ENCODE measurements at regions not wholly inside any gene's neighbourhood (a gene's known extent, or its start where the extent isn't known, plus 50 kb on each side); places are given as distances from the start of the nearest gene placed in this dataset.
"Not testable (repeated sequence)": the region's sequence is repeated elsewhere in the genome, so short reads cannot be mapped to it uniquely, and the experiment has no call there.

DNA sequence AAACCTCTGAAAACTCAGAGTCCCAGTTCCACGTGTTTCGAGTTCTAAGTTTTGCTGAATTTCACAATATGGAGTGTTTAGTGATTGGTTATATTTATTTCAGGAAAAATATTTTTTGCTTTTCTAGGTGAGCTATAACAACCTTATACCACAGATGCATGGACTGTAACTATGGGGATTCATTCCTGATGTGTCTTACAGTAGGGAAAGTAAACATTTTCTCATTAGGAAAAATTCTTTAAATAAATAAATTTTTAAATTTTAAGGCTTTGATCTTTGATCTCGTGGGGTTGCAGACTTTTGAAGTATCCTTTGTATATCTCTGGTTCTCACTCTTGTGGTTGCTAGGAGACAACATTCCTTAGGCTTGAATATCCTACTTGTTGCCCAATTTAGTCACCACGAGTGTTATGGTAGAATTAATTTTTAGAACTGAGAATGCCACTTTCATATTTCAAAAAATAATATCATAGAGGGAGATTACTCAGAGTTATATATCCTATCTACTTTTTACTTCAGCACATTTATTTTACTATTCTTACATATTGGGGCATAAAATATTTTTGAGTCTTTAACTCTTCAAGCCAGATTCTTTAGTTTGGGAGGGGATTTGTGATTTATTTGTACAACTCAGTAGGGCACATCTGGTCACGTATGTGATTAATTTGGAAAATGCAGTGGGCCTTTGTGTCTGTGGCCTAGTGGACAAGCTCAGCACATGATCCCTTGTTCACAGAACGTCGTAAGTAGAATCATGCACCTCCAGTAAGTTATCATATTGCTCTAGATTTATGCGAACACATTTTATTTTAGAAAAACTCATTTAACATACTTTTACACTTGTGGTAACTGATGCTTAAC is 224.0 kb downstream of the TTC6 start:
- DNase-seq, result no peak
- in situ Hi-C loops (cut with MboI; ENCODE audit: low pct_unique_long_range_greater_than_20kb, low sequenced_read_pairs), result no loop called here

GRCh38 chr14:37820810-37821209 is 225.4 kb downstream of the TTC6 start:
- DNase-seq; in situ Hi-C loops (cut with MboI; ENCODE audit: low pct_unique_long_range_greater_than_20kb, low sequenced_read_pairs): not testable (repeated sequence)

DNA sequence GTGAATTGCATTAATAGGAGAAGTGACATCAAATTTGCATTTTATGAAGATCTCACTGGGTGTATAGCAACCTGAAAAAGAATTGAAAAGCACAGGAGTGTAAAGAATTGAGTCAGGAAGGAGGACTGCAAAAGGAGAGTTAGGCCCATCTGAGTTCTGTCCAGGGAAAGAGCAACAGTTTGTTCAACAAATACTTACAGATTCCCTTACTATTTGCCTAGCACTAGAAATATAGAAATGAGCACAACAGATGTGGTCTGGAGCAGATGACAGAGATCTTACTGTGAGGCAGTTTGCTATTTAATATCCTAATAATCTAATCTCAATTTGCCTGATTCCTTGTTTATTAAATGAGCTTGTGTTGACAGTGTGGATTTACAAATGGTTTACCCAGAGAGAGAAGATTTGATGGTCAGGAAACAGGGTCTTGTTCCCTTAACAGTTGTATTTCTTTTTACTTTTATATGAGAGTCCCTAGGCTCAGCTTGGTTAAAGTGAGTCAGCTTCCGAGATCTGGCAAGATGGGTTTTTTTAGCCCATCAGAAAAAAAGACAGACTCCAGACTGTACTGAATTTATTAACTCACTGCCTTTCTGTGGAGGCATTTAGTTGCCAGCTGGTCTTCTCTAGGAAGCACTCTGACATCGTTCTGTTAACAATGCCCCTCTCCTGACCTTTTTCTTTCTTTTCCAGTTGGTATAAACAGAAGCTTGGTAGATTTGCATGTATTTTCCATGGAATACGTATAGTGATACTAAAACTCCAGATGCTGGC is 229.7 kb downstream of the TTC6 start:
- no peak for DNase-seq
- in situ Hi-C loops (cut with MboI; ENCODE audit: low pct_unique_long_range_greater_than_20kb, low sequenced_read_pairs), result no loop called here

DNA sequence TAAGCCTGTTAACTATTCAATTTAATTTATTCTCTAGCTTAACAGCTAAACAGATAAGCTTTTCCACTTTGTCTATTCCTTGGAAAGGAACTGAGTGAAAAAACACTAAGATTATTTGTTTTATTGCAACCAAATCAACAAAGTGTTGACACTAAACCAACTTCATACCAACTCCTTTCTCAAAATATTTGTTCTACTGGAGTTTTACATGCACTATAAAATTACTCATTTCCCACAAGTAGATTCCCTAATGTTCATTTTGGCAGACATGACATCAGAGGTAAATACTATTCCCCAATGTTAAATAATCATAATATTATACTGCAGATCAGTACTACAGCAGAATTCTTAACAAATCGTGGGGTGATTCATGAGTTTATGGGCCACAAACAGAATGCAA is 231.4 kb downstream of the TTC6 start:
- in situ Hi-C loops (cut with MboI; ENCODE audit: low pct_unique_long_range_greater_than_20kb, low sequenced_read_pairs), result no loop called here

DNA sequence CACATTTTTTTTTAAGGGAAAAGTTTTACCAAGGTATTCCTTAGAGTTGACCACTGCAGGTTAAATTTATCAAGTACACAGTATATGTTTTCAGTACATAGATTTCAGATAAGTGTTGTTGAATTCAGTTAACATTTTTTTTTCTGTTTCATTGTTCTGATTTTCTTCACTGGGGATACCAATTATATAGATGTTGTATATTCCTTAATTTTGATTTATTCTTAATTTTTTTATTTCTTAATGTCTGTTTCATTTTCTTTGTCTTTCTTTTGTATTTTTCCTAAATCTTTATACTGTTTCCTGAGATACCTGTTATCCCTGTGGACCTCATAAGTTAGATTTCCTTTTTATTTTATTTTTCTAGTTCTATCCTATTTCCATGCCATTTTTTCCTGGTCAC is 234.8 kb downstream of the TTC6 start:
- in situ Hi-C loops (cut with MboI; ENCODE audit: low pct_unique_long_range_greater_than_20kb, low sequenced_read_pairs), result no loop called here
- no peak for DNase-seq

More for the DNA sequence above, 231.4 kb downstream of the TTC6 start:
- no peak for DNase-seq

- in situ Hi-C loops (cut with MboI; ENCODE audit: low pct_unique_long_range_greater_than_20kb, low sequenced_read_pairs), result no loop called here
- no peak for DNase-seq
These were observed 238.8 kb downstream of the TTC6 start for GRCh38 chr14:37834275-37834674.

GRCh38 chr14:37838778-37839177 is 243.3 kb downstream of the TTC6 start:
- in situ Hi-C loops (cut with MboI; ENCODE audit: low pct_unique_long_range_greater_than_20kb, low sequenced_read_pairs); DNase-seq: not testable (repeated sequence)

- DNase-seq; in situ Hi-C loops (cut with MboI; ENCODE audit: low pct_unique_long_range_greater_than_20kb, low sequenced_read_pairs): not testable (repeated sequence)
These were observed 245.6 kb downstream of the TTC6 start for GRCh38 chr14:37841039-37841438.

DNA sequence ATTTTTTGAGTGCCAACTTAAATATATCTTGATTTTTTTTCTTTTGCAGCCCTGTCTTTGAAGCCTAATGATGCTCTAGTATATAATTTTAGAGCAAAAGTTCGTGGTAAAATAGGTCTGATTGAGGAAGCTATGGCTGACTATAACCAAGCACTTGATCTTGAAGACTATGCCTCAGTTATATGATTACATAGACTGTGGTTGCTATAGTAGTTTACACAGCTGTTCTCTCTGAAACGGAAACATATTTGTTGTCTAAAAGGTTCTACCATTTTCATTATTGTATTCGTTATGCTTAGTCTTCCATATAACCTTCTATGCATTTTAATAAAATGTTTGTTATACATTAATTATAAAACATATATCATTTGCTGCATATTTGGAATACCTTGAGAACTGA is 246.7 kb downstream of the TTC6 start:
- in situ Hi-C loops (cut with MboI; ENCODE audit: low pct_unique_long_range_greater_than_20kb, low sequenced_read_pairs), result no loop called here
- no peak for DNase-seq

DNA sequence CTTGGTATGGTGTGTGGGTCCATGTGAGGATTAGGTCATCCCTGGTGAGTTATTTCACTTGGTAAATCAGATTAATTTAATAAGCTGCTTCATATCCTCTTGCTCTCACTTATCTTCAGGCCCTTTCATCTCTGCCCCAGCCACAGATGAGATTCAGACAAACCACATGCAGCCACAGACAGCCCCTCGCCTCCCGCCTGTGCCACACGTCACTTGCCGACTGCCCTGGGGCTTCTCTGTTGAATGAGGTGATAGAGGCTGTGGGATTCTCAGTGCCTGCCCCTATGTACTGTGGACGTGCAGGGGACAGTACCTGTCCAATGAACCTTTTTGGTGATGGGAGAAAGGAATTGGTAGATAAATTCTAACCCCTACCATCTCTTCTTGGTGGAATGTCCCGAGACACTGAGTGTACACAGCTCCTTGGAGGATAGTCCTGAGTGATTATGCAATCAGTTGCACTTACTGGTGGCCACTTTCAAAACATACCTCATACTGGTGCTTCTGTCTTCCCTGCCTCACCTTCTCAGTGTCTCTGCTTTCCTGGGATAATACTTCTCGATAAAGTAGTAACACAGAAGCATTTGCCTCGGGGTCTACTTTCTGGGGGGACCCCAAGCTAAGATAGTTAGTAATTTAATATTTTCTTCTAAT is 248.7 kb downstream of the TTC6 start:
- DNase-seq, result no peak
- in situ Hi-C loops (cut with MboI; ENCODE audit: low pct_unique_long_range_greater_than_20kb, low sequenced_read_pairs), result no loop called here

- no peak for DNase-seq
- in situ Hi-C loops (cut with MboI; ENCODE audit: low pct_unique_long_range_greater_than_20kb, low sequenced_read_pairs), result no loop called here
These were observed 249.2 kb downstream of the TTC6 start for GRCh38 chr14:37844614-37845013.

GRCh38 chr14:37848985-37849621 is 253.7 kb downstream of the TTC6 start:
- DNase-seq, result no peak
- in situ Hi-C loops (cut with MboI; ENCODE audit: low pct_unique_long_range_greater_than_20kb, low sequenced_read_pairs), result no loop called here

DNA sequence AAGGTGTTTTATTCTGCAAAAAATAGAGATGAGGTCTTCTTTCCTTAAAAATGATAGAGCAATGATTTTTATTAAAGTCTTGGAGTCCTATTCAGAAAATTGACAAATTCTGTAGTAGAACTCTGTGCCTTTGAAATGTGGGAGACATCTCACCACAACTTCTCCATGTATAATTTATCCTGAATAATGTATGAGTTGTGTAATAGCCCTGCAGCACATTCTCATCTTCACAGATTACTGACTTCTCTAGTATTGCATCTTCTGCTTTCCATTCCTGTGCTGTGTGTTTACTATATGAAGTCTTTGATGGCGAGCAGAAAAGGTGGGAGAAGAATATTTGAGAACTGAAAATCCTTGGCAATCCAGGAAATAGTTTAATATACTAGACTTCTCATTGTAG is 255.6 kb downstream of the TTC6 start:
- in situ Hi-C loops (cut with MboI; ENCODE audit: low pct_unique_long_range_greater_than_20kb, low sequenced_read_pairs), result no loop called here
- DNase-seq, result no peak

- in situ Hi-C loops (cut with MboI; ENCODE audit: low pct_unique_long_range_greater_than_20kb, low sequenced_read_pairs), result no loop called here
- no peak for DNase-seq
These were observed 260.4 kb downstream of the TTC6 start for GRCh38 chr14:37855871-37856270.

DNA sequence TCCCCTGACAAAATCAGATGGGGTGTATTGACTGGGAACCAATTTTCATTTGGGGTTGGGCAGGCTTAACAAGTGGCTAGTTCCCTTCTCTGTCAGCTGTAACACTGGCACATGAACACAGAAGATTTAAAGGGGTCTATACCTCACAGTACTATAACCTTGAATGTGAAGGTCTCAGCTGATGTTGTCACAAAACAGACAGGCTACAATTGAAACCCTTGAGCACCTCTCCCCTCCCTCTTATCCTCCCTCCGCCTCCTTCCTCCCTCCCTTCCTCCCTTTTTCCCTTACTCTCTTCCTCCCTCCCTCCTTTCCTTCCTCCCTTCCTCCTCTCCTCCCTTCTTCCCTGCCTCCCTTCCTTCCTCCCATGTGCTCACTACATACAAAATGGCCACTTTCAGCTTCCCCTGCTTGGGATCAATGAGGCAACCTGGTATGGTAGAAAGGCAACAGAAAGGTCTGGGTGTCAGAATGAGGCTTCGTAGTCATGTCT is 262.4 kb downstream of the TTC6 start:
- in situ Hi-C loops (cut with MboI; ENCODE audit: low pct_unique_long_range_greater_than_20kb, low sequenced_read_pairs), result no loop called here
- no peak for DNase-seq

- in situ Hi-C loops (cut with MboI; ENCODE audit: low pct_unique_long_range_greater_than_20kb, low sequenced_read_pairs), result no loop called here
- no peak for DNase-seq
These were observed 263.3 kb downstream of the TTC6 start for GRCh38 chr14:37858733-37859132.

- in situ Hi-C loops (cut with MboI; ENCODE audit: low pct_unique_long_range_greater_than_20kb, low sequenced_read_pairs), result no loop called here
- DNase-seq, result no peak
These were observed 263.7 kb downstream of the TTC6 start for GRCh38 chr14:37859177-37859576.

DNA sequence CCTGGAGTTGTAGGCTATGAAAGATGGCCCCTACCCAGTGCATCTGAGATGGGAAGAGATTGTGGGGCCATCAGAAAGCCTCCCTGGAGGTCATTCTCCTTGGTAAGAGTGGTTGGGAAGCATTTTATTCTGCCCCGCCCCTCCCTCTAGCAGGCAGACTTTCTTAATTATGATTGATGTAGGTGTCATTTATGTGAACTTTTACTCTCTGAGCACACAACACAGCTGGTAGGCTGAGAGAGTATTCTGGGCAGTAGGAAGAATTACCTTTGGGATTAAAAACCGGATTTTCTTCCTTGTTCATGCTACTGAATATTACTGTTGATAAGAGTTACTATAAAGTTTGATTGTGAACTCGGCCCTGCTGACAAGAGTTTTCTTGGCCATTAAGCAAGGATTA is 266.8 kb downstream of the TTC6 start:
- DNase-seq, result no peak
- in situ Hi-C loops (cut with MboI; ENCODE audit: low pct_unique_long_range_greater_than_20kb, low sequenced_read_pairs), result no loop called here

- in situ Hi-C loops (cut with MboI; ENCODE audit: low pct_unique_long_range_greater_than_20kb, low sequenced_read_pairs), result no loop called here
- DNase-seq, result no peak
These were observed 268.7 kb downstream of the TTC6 start for GRCh38 chr14:37864128-37864527.

All from KBM-7 (cell line).